ENCODE measurements at regions not wholly inside any gene's neighbourhood (a gene's known extent, or its start where the extent isn't known, plus 50 kb on each side); places are given as distances from the start of the nearest gene placed in this dataset.

- no peak for DNase-seq (ENCODE audit: low read depth)
These were observed 58.7 kb upstream of the COMTD1 start for GRCh38 chr10:75294518-75294865.

- no peak for DNase-seq (ENCODE audit: low read depth)
These were observed 58.3 kb upstream of the COMTD1 start for GRCh38 chr10:75294031-75294437.

DNA sequence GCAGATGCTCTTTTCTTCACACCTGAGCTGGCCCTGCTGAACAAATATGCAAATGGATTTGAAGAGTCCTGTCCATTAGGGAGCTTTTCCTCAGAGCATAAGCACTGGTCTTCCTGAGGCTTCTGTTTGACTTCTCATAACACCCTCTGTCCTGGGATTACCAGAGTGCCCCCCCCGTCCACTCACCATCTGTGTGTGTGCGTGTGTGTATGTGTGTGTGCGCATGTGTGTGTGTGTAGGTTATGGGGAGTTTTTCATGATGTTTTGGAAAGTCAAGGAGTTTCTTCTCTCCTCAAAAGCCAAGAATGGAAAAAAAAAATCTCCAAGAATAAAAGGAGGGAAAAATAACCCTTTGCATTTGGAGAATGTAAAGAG lies 57.7 kb upstream of the COMTD1 start:
- DNase-seq (ENCODE audit: low read depth) = no peak

DNA sequence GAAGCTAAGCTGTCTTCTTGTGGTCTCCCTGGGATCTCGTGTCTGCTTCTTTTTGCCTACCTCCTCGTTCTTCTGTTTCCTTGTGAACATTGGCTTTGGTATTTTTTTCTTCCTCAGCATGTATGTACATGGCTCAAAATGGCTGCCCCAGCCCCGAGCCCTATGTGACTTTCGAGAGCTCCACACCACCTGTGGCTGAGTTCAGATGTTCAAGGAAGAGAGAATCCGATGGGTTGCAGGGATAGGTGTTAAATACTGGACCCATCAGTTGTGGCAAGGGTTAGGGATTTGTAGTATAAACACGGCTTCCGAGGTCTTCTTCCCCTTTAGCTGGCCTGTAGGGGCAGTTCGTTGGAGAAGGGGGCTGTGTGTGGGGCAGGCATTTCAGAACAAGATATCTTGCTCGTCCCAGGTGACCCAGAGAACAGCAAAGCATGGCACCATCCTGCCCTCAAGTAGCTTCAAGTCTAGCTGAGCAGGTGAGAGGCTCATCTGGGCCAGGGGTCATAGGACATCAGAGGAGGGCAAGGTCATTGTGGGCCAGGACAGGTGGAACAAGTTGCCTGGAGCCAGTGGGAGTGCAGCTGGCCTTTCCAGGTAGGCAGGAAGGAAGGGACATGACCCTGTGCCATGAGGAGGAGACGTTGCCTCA lies 57.2 kb upstream of the COMTD1 start:
- DNase-seq (ENCODE audit: low read depth) = no peak

DNA sequence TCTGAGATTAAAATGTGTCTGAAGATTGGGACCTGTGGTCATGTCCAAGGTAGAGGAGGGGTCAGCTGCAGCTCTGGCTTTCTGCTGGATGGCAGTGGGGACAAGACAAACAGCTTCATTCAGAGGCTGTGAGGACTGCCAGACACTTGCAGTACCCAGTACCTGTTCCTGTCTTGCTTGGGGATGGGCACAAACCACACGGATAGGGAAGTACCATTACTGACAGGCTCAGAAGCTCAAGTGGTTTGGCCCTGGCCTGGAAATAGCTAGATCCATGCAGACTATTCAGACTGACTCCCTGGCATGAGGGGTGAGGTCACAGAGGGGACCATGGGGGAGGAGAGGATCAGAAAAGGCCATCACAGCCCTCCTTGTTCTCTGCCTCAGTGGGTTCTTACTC lies 56.0 kb upstream of the COMTD1 start:
- DNase-seq (ENCODE audit: low read depth) = no peak

- DNase-seq (ENCODE audit: low read depth) = no peak
These were observed 52.5 kb upstream of the COMTD1 start for GRCh38 chr10:75288140-75288711.

- DNase-seq (ENCODE audit: low read depth) = no peak
These were observed 51.9 kb upstream of the COMTD1 start for GRCh38 chr10:75287697-75288096.

DNA sequence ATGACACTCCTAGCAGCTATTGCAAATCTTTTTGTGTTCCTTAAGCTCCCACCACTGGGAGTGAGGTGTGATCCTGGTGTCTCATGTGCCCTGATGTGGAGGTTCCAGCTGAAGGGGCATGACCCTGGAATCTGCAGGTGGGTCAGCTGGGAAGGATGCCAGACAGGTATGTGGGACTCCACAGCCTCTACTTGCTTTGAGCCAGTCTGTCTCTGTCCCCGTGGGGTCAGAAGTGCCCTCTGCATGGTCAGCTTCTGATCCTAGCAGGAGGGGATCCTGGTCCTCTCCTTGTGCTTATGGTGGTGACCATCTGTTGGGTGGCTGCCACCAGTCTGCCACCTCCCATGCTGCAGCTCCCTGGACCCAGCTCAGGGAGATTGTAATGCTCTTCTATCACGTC lies 51.1 kb upstream of the COMTD1 start:
- no peak for DNase-seq (ENCODE audit: low read depth)
